ENCODE measurements at regions not wholly inside any gene's neighbourhood (a gene's known extent, or its start where the extent isn't known, plus 50 kb on each side); places are given as distances from the start of the nearest gene placed in this dataset.

- no peak for DNase-seq
- no peak for TF ChIP-seq EZH2phosphoT487 (IDR thresholded peaks at IDR 0.05; ENCODE audit: insufficient read depth, low read depth)
- no peak for TF ChIP-seq EZH2 (IDR thresholded peaks at IDR 0.05; ENCODE audit: insufficient read depth, poor library complexity, severe bottlenecking)
Observed at GRCh38 chr2:183264890-183265535, 140.8 kb downstream of the NUP35 start.

GRCh38 chr2:183267148-183267827 lies 143.0 kb downstream of the NUP35 start:
- H2AFZ ChIP-seq: no peak overlapping the region
- H3K36me3 ChIP-seq (ENCODE audit: low read depth): no peaks in the 10 kb centered on the region
- no peaks in the 10 kb centered on the region for H3K27me3 ChIP-seq (replicated peaks; ENCODE audit: insufficient read depth)
- H3F3A ChIP-seq (ENCODE audit: insufficient read depth): no peaks in the 10 kb centered on the region
- H4K20me1 ChIP-seq (ENCODE audit: insufficient read depth): no peaks in the 10 kb centered on the region
- H3K27ac ChIP-seq: no peak overlapping the region
- H3K4me1 ChIP-seq (ENCODE audit: insufficient read depth): no peaks in the 10 kb centered on the region
- no peak overlapping the region for H3K9ac ChIP-seq
- no peak overlapping the region for H3K4me2 ChIP-seq (ENCODE audit: unreplicated experiment)
- in situ Hi-C loops (cut with MboI): no loop called here
- no peak overlapping the region for H3K4me3 ChIP-seq
- TF ChIP-seq EZH2phosphoT487 (IDR thresholded peaks at IDR 0.05; ENCODE audit: insufficient read depth, low read depth) (no peak), EZH2 (IDR thresholded peaks at IDR 0.05; ENCODE audit: insufficient read depth, poor library complexity, severe bottlenecking) (no peak)
- WGBS, 2 experiments (ENCODE audit: low coverage in 1 of 2, low lambda C conversion rate in 2 of 2, missing lambda C conversion rate in 2 of 2): 49 to 62% methylated on average over 4 to 5 of the region's 5 CpGs
- H3K9me3 ChIP-seq (ENCODE audit: low read depth): no peaks in the 10 kb centered on the region
- DNase-seq: no peak
- no peaks in the 10 kb centered on the region for H3K9me2 ChIP-seq (ENCODE audit: insufficient read depth)
- H3K79me2 ChIP-seq (ENCODE audit: insufficient read depth): no peaks in the 10 kb centered on the region

More at GRCh38 chr2:183264890-183265535, 140.8 kb downstream of the NUP35 start:
- Histone ChIP-seq H3F3A (ENCODE audit: insufficient read depth) (no peaks in the 10 kb centered on the region), H3K4me2 (ENCODE audit: unreplicated experiment) (no peak overlapping the region), H3K9me2 (ENCODE audit: insufficient read depth) (no peaks in the 10 kb centered on the region), H3K27me3 (replicated peaks; ENCODE audit: insufficient read depth) (no peaks in the 10 kb centered on the region), H3K4me3 (no peak overlapping the region), H3K36me3 (ENCODE audit: low read depth) (no peaks in the 10 kb centered on the region), H3K79me2 (ENCODE audit: insufficient read depth) (no peaks in the 10 kb centered on the region), H4K20me1 (ENCODE audit: insufficient read depth) (no peaks in the 10 kb centered on the region), H3K9me3 (ENCODE audit: low read depth) (no peaks in the 10 kb centered on the region), H2AFZ (no peak overlapping the region), H3K9ac (no peak overlapping the region), H3K4me1 (ENCODE audit: insufficient read depth) (no peaks in the 10 kb centered on the region), H3K27ac (no peak overlapping the region)
- in situ Hi-C loops (cut with MboI): no loop called here
- WGBS, 2 experiments (ENCODE audit: low coverage in 1 of 2, low lambda C conversion rate in 2 of 2, missing lambda C conversion rate in 2 of 2): 71 to 76% methylated on average over 20 to 21 of the region's 21 CpGs

- no peak for TF ChIP-seq EZH2phosphoT487 (IDR thresholded peaks at IDR 0.05; ENCODE audit: insufficient read depth, low read depth)
- no peak for TF ChIP-seq EZH2 (IDR thresholded peaks at IDR 0.05; ENCODE audit: insufficient read depth, poor library complexity, severe bottlenecking)
- H3K36me3 ChIP-seq (ENCODE audit: low read depth): no peaks in the 10 kb centered on the region
- no peaks in the 10 kb centered on the region for H3F3A ChIP-seq (ENCODE audit: insufficient read depth)
- no peaks in the 10 kb centered on the region for H4K20me1 ChIP-seq (ENCODE audit: insufficient read depth)
- DNase-seq: no peak
- no peaks in the 10 kb centered on the region for H3K27me3 ChIP-seq (replicated peaks; ENCODE audit: insufficient read depth)
- no peaks in the 10 kb centered on the region for H3K9me3 ChIP-seq (ENCODE audit: low read depth)
- in situ Hi-C loops (cut with MboI): no loop called here
- H2AFZ ChIP-seq: no peak overlapping the region
- H3K9ac ChIP-seq: no peak overlapping the region
- 28 to 35% methylated on average over 4 of the region's 4 CpGs for WGBS, 2 experiments (ENCODE audit: low coverage in 1 of 2, low lambda C conversion rate in 2 of 2, missing lambda C conversion rate in 2 of 2)
- H3K4me3 ChIP-seq: no peak overlapping the region
- no peak overlapping the region for H3K27ac ChIP-seq
- no peaks in the 10 kb centered on the region for H3K9me2 ChIP-seq (ENCODE audit: insufficient read depth)
- H3K4me2 ChIP-seq (ENCODE audit: unreplicated experiment): no peak overlapping the region
- no peaks in the 10 kb centered on the region for H3K4me1 ChIP-seq (ENCODE audit: insufficient read depth)
- no peaks in the 10 kb centered on the region for H3K79me2 ChIP-seq (ENCODE audit: insufficient read depth)
Observed at GRCh38 chr2:183269956-183270355, 145.7 kb downstream of the NUP35 start.

- in situ Hi-C loops (cut with MboI): no loop called here
- Histone ChIP-seq H4K20me1 (ENCODE audit: insufficient read depth) (no peaks in the 10 kb centered on the region), H2AFZ (no peak overlapping the region), H3K9ac (no peak overlapping the region), H3K27ac (no peak overlapping the region), H3F3A (ENCODE audit: insufficient read depth) (peaks cover 27% of the 10 kb centered on the region), H3K4me3 (no peak overlapping the region), H3K9me2 (ENCODE audit: insufficient read depth) (no peaks in the 10 kb centered on the region), H3K79me2 (ENCODE audit: insufficient read depth) (no peaks in the 10 kb centered on the region), H3K9me3 (ENCODE audit: low read depth) (no peaks in the 10 kb centered on the region), H3K4me2 (ENCODE audit: unreplicated experiment) (no peak overlapping the region), H3K27me3 (replicated peaks; ENCODE audit: insufficient read depth) (no peaks in the 10 kb centered on the region), H3K4me1 (ENCODE audit: insufficient read depth) (peaks cover 10% of the 10 kb centered on the region), H3K36me3 (ENCODE audit: low read depth) (no peaks in the 10 kb centered on the region)
- 50% methylated on average over 2 of the region's 2 CpGs for WGBS, 2 experiments (ENCODE audit: low coverage in 1 of 2, low lambda C conversion rate in 2 of 2, missing lambda C conversion rate in 2 of 2)
- TF ChIP-seq EZH2 (IDR thresholded peaks at IDR 0.05; ENCODE audit: insufficient read depth, poor library complexity, severe bottlenecking) (no peak), EZH2phosphoT487 (IDR thresholded peaks at IDR 0.05; ENCODE audit: insufficient read depth, low read depth) (no peak)
- no peak for DNase-seq
Observed at GRCh38 chr2:183283209-183283608, 159.0 kb downstream of the NUP35 start.

Data from GM23248 (cell line).